ENCODE measurements at regions not wholly inside any gene's neighbourhood (a gene's known extent, or its start where the extent isn't known, plus 50 kb on each side); places are given as distances from the start of the nearest gene placed in this dataset.
"Not testable (repeated sequence)": the region's sequence is repeated elsewhere in the genome, so short reads cannot be mapped to it uniquely, and the experiment has no call there.

DNA sequence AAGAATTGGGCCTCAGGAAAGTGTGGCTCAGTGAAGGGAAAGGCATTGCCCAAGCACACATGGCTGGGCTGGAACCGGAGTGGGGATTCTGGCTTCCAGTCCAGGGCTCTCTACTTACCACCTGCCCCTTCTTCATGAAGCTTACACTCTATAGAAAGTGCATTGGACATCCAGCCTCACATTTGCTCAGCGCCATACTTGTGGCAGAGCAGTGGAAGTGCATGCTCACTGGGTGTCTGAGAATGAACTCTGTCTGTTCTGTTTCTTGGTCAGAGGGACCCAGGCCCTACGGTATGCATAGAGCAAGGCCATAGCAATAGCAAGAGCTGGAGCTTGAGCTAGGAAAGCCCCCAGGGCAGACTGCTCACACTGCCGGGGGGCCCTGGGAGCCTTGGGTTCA is 1253.5 kb downstream of the TYW1 start:
- Histone ChIP-seq H3K4me3 (ENCODE audit: low read length in 2 of 2) (no peak overlapping the region), H3K27ac (ENCODE audit: low read depth in 1 of 2, low read length in 1 of 2) (no peak overlapping the region), H3K9me3 (ENCODE audit: control insufficient read depth in 2 of 2, insufficient read depth in 1 of 2, low read length in 1 of 2) (peaks cover 0 to 25% of the 10 kb centered on the region in 2 donors), H3K27me3 (ENCODE audit: control insufficient read depth in 2 of 2, insufficient read depth in 1 of 2, low read length in 1 of 2) (no peaks in the 10 kb centered on the region), H3K4me1 (ENCODE audit: control insufficient read depth in 2 of 2, insufficient read depth in 2 of 2, low read length in 2 of 2) (peaks cover 0 to 3% of the 10 kb centered on the region in 2 donors), H3K36me3 (ENCODE audit: control insufficient read depth in 2 of 2, insufficient read depth in 2 of 2, low read length in 1 of 2) (no peaks in the 10 kb centered on the region)
- DNase-seq (ENCODE audit: low read depth in 6 of 9, low spot score in 9 of 9): no peak
- 85% methylated on average over 4 of the region's 4 CpGs for WGBS

- H3K4me3 ChIP-seq (ENCODE audit: low read length in 2 of 2); H3K4me1 ChIP-seq (ENCODE audit: control insufficient read depth in 2 of 2, insufficient read depth in 2 of 2, low read length in 2 of 2); H3K27ac ChIP-seq (ENCODE audit: low read depth in 1 of 2, low read length in 1 of 2); H3K9me3 ChIP-seq (ENCODE audit: control insufficient read depth in 2 of 2, insufficient read depth in 1 of 2, low read length in 1 of 2); DNase-seq (ENCODE audit: low read depth in 6 of 9, low spot score in 9 of 9); H3K27me3 ChIP-seq (ENCODE audit: control insufficient read depth in 2 of 2, insufficient read depth in 1 of 2, low read length in 1 of 2); H3K36me3 ChIP-seq (ENCODE audit: control insufficient read depth in 2 of 2, insufficient read depth in 2 of 2, low read length in 1 of 2): not testable (repeated sequence)
- 95% methylated on average over 1 of the region's 1 CpG for WGBS
Observed at GRCh38 chr7:68254815-68255214, 1258.2 kb downstream of the TYW1 start.

DNA sequence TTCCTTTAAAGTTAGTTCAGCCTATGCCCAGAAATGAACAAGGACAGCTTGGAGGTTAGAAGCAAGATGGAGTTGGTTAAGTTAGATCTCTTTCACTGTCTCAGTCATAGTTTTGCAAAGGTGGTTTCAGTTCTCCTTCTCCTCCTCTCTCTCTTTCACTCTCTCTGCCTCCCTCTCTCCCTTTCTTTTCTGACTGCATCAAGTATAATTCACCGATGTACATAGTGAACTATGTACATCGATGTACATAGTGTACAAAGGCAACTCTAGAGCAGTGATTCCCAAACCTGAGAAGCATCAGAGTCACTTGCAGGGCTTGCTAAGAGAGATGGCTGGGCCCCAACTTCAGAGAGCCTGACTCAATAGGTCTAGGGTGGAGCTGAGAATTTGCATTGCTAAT is 1259.7 kb downstream of the TYW1 start:
- H3K9me3 ChIP-seq (ENCODE audit: control insufficient read depth in 2 of 2, insufficient read depth in 1 of 2, low read length in 1 of 2): no peaks in the 10 kb centered on the region
- no peak overlapping the region for H3K27ac ChIP-seq (ENCODE audit: low read depth in 1 of 2, low read length in 1 of 2)
- H3K4me1 ChIP-seq (ENCODE audit: control insufficient read depth in 2 of 2, insufficient read depth in 2 of 2, low read length in 2 of 2): no peaks in the 10 kb centered on the region
- DNase-seq (ENCODE audit: low read depth in 6 of 9, low spot score in 9 of 9): no peak
- WGBS: 97% methylated on average over 2 of the region's 2 CpGs
- no peaks in the 10 kb centered on the region for H3K36me3 ChIP-seq (ENCODE audit: control insufficient read depth in 2 of 2, insufficient read depth in 2 of 2, low read length in 1 of 2)
- no peak overlapping the region for H3K4me3 ChIP-seq (ENCODE audit: low read length in 2 of 2)
- H3K27me3 ChIP-seq (ENCODE audit: control insufficient read depth in 2 of 2, insufficient read depth in 1 of 2, low read length in 1 of 2): no peaks in the 10 kb centered on the region

DNA sequence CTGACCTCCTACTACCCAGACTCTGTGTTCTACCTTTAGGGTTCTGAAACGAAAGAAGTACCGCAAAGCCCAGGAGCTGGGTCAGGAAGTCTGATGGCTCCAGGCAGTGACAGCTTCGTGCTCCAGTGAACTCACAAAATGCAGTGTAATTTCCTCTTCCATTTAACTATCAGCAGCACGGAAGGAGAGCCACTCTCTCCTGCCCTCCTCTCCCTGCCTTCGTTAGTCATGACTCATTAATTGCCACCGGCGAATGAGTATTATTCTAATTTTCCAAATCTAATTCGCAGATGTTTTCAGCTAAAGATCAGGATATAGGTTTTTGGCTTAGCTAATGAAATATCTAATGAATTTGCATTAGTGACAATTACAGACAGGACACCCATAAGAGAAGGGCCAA is 1262.0 kb downstream of the TYW1 start:
- no peaks in the 10 kb centered on the region for H3K36me3 ChIP-seq (ENCODE audit: control insufficient read depth in 2 of 2, insufficient read depth in 2 of 2, low read length in 1 of 2)
- no peak for DNase-seq (ENCODE audit: low read depth in 6 of 9, low spot score in 9 of 9)
- peaks cover 0 to 11% of the 10 kb centered on the region in 2 donors for H3K9me3 ChIP-seq (ENCODE audit: control insufficient read depth in 2 of 2, insufficient read depth in 1 of 2, low read length in 1 of 2)
- 39% methylated on average over 8 of the region's 8 CpGs for WGBS
- H3K27me3 ChIP-seq (ENCODE audit: control insufficient read depth in 2 of 2, insufficient read depth in 1 of 2, low read length in 1 of 2): no peaks in the 10 kb centered on the region
- no peaks in the 10 kb centered on the region for H3K4me1 ChIP-seq (ENCODE audit: control insufficient read depth in 2 of 2, insufficient read depth in 2 of 2, low read length in 2 of 2)
- H3K27ac ChIP-seq (ENCODE audit: low read depth in 1 of 2, low read length in 1 of 2): no peak overlapping the region
- no peak overlapping the region for H3K4me3 ChIP-seq (ENCODE audit: low read length in 2 of 2)

- no peak for DNase-seq (ENCODE audit: low read depth in 6 of 9, low spot score in 9 of 9)
- no peak overlapping the region for H3K4me3 ChIP-seq (ENCODE audit: low read length in 2 of 2)
- H3K27me3 ChIP-seq (ENCODE audit: control insufficient read depth in 2 of 2, insufficient read depth in 1 of 2, low read length in 1 of 2): no peaks in the 10 kb centered on the region
- no peak overlapping the region for H3K27ac ChIP-seq (ENCODE audit: low read depth in 1 of 2, low read length in 1 of 2)
- no peaks in the 10 kb centered on the region for H3K36me3 ChIP-seq (ENCODE audit: control insufficient read depth in 2 of 2, insufficient read depth in 2 of 2, low read length in 1 of 2)
- WGBS: 52% methylated on average over 3 of the region's 3 CpGs
- H3K4me1 ChIP-seq (ENCODE audit: control insufficient read depth in 2 of 2, insufficient read depth in 2 of 2, low read length in 2 of 2): no peaks in the 10 kb centered on the region
- peaks cover 3 to 23% of the 10 kb centered on the region in 2 donors for H3K9me3 ChIP-seq (ENCODE audit: control insufficient read depth in 2 of 2, insufficient read depth in 1 of 2, low read length in 1 of 2)
Observed at GRCh38 chr7:68265258-68265657, 1268.6 kb downstream of the TYW1 start.

GRCh38 chr7:68266004-68266579 is 1269.5 kb downstream of the TYW1 start:
- WGBS: 93% methylated on average over 9 of the region's 9 CpGs
- no peaks in the 10 kb centered on the region for H3K36me3 ChIP-seq (ENCODE audit: control insufficient read depth in 2 of 2, insufficient read depth in 2 of 2, low read length in 1 of 2)
- H3K27me3 ChIP-seq (ENCODE audit: control insufficient read depth in 2 of 2, insufficient read depth in 1 of 2, low read length in 1 of 2): no peaks in the 10 kb centered on the region
- no peak for DNase-seq (ENCODE audit: low read depth in 6 of 9, low spot score in 9 of 9)
- H3K27ac ChIP-seq (ENCODE audit: low read depth in 1 of 2, low read length in 1 of 2): no peak overlapping the region
- H3K4me1 ChIP-seq (ENCODE audit: control insufficient read depth in 2 of 2, insufficient read depth in 2 of 2, low read length in 2 of 2): no peaks in the 10 kb centered on the region
- no peak overlapping the region for H3K4me3 ChIP-seq (ENCODE audit: low read length in 2 of 2)
- H3K9me3 ChIP-seq (ENCODE audit: control insufficient read depth in 2 of 2, insufficient read depth in 1 of 2, low read length in 1 of 2): peaks cover 3 to 28% of the 10 kb centered on the region in 2 donors

- no peak overlapping the region for H3K4me3 ChIP-seq (ENCODE audit: low read length in 2 of 2)
- no peaks in the 10 kb centered on the region for H3K4me1 ChIP-seq (ENCODE audit: control insufficient read depth in 2 of 2, insufficient read depth in 2 of 2, low read length in 2 of 2)
- peaks cover 3 to 28% of the 10 kb centered on the region in 2 donors for H3K9me3 ChIP-seq (ENCODE audit: control insufficient read depth in 2 of 2, insufficient read depth in 1 of 2, low read length in 1 of 2)
- no peaks in the 10 kb centered on the region for H3K27me3 ChIP-seq (ENCODE audit: control insufficient read depth in 2 of 2, insufficient read depth in 1 of 2, low read length in 1 of 2)
- 72% methylated on average over 2 of the region's 2 CpGs for WGBS
- DNase-seq (ENCODE audit: low read depth in 6 of 9, low spot score in 9 of 9): no peak
- H3K36me3 ChIP-seq (ENCODE audit: control insufficient read depth in 2 of 2, insufficient read depth in 2 of 2, low read length in 1 of 2): no peaks in the 10 kb centered on the region
- no peak overlapping the region for H3K27ac ChIP-seq (ENCODE audit: low read depth in 1 of 2, low read length in 1 of 2)
Observed at GRCh38 chr7:68267486-68267885, 1270.9 kb downstream of the TYW1 start.

- no peak for DNase-seq (ENCODE audit: low read depth in 6 of 9, low spot score in 9 of 9)
- H3K4me3 ChIP-seq (ENCODE audit: low read length in 2 of 2): no peak overlapping the region
- H3K4me1 ChIP-seq (ENCODE audit: control insufficient read depth in 2 of 2, insufficient read depth in 2 of 2, low read length in 2 of 2): no peaks in the 10 kb centered on the region
Observed at GRCh38 chr7:68269405-68269804, 1272.8 kb downstream of the TYW1 start.

DNA sequence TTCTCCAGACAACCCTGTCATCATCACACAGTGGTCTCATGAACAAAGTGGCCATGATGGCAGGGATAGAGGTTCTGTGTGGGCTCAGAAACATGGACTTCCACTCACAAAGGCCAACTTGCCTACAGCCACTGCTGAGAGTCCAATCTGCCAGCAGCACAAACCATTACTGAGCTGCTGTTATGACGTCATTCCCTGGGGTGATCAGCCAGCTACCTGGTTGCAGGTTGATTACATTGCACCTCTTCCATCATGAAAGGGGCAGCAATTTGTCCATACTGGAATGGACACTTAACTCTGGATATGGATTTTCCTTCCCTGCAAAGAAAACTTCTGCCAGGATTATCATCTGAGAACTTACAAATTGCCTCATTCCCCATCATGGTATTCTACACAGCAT is 1275.9 kb downstream of the TYW1 start:
- Histone ChIP-seq H3K36me3 (ENCODE audit: control insufficient read depth in 2 of 2, insufficient read depth in 2 of 2, low read length in 1 of 2) (no peaks in the 10 kb centered on the region), H3K27ac (ENCODE audit: low read depth in 1 of 2, low read length in 1 of 2) (no peak overlapping the region), H3K27me3 (ENCODE audit: control insufficient read depth in 2 of 2, insufficient read depth in 1 of 2, low read length in 1 of 2) (no peaks in the 10 kb centered on the region), H3K4me1 (ENCODE audit: control insufficient read depth in 2 of 2, insufficient read depth in 2 of 2, low read length in 2 of 2) (no peaks in the 10 kb centered on the region), H3K4me3 (ENCODE audit: low read length in 2 of 2) (no peak overlapping the region), H3K9me3 (ENCODE audit: control insufficient read depth in 2 of 2, insufficient read depth in 1 of 2, low read length in 1 of 2) (peaks cover 3 to 12% of the 10 kb centered on the region in 2 donors)
- WGBS: 98% methylated on average over 1 of the region's 1 CpG
- DNase-seq (ENCODE audit: low read depth in 6 of 9, low spot score in 9 of 9): no peak

More at GRCh38 chr7:68269405-68269804, 1272.8 kb downstream of the TYW1 start:
- no peaks in the 10 kb centered on the region for H3K36me3 ChIP-seq (ENCODE audit: control insufficient read depth in 2 of 2, insufficient read depth in 2 of 2, low read length in 1 of 2)
- H3K9me3 ChIP-seq (ENCODE audit: control insufficient read depth in 2 of 2, insufficient read depth in 1 of 2, low read length in 1 of 2): peaks cover 4 to 24% of the 10 kb centered on the region in 2 donors
- 41% methylated on average over 1 of the region's 1 CpG for WGBS
- H3K27me3 ChIP-seq (ENCODE audit: control insufficient read depth in 2 of 2, insufficient read depth in 1 of 2, low read length in 1 of 2): no peaks in the 10 kb centered on the region
- no peak overlapping the region for H3K27ac ChIP-seq (ENCODE audit: low read depth in 1 of 2, low read length in 1 of 2)

Data from thymus (tissue), 11 donors.